ENCODE measurements at regions not wholly inside any gene's neighbourhood (a gene's known extent, or its start where the extent isn't known, plus 50 kb on each side); places are given as distances from the start of the nearest gene placed in this dataset.

GRCh38 chr16:17793354-17793753 lies 322.6 kb upstream of the XYLT1 start:
- no peak for TF ChIP-seq CTCF (conservative IDR thresholded peaks at IDR 0.05; ENCODE audit: low read length)
- no peak for TF ChIP-seq EZH2phosphoT487 (IDR thresholded peaks at IDR 0.05; ENCODE audit: borderline replicate concordance, low read depth, low read length)
